Panc1 (cell line): ENCODE measurements at regions not wholly inside any gene's neighbourhood (a gene's known extent, or its start where the extent isn't known, plus 50 kb on each side); places are given as distances from the start of the nearest gene placed in this dataset.

Source experiments
- ATAC-seq: fragments of 200-7000 bp; cut with Tn5 transposase; 2 replicates; pipeline ENCODE4 v1.9.1; 2020; ENCODE audit warnings: mild to moderate bottlenecking, moderate library complexity
- BruUV-seq: library from RNA; stranded (reverse); fragments of 400-500 nt; replicated peaks from 2 replicates; lab custom pipeline; 2021; lab: Mats Ljungman, UMichigan
- CTCF ChIA-PET: fragments of 300-600 bp; sonication (Branson Sonifier 250); formaldehyde crosslinking; loops from one replicate; lab custom pipeline; 2022; ENCODE audit warnings: antibody characterized with exemption; lab: Charles Lee
- POLR2A ChIA-PET: fragments of 300-600 bp; sonication (Branson Sonifier 250); formaldehyde crosslinking; loops from one replicate; lab custom pipeline; 2022; ENCODE audit warnings: antibody characterized with exemption; lab: Charles Lee
- DNase-seq: peaks from one replicate; pipeline ENCODE4 v3.0.0-alpha.2; 2010; ENCODE audit warnings: low read depth, low spot score
- H3K27ac ChIP-seq: 2 replicates; pipeline ENCODE4 v1.5.1; 2011; ENCODE audit warnings: mild to moderate bottlenecking, low read length, inconsistent platforms
- H3K27me3 ChIP-seq: fragments of 200-500 bp; sonication (Bioruptor generic); 2 replicates; pipeline ENCODE4 v1.6.0; 2014; ENCODE audit warnings: low read length, inconsistent platforms; ENCODE audit not compliant: control insufficient read depth, insufficient read depth
- H3K36me3 ChIP-seq: fragments of 200-500 bp; sonication (Bioruptor generic); 2 replicates; pipeline ENCODE4 v1.5.1; 2014; ENCODE audit warnings: inconsistent platforms, mild to moderate bottlenecking, low read length, moderate library complexity; ENCODE audit not compliant: control insufficient read depth, insufficient read depth
- H3K4me1 ChIP-seq: 2 replicates; pipeline ENCODE4 v1.5.1; 2011; ENCODE audit warnings: inconsistent platforms, mild to moderate bottlenecking, low read length, moderate library complexity; ENCODE audit not compliant: control insufficient read depth, insufficient read depth
- H3K4me3 ChIP-seq, 2 experiments: 2 replicates each; pipeline ENCODE4 v1.5.1; 2011 to 2012; ENCODE audit warnings: low read depth in 2 of 2, low read length in 2 of 2, mild to moderate bottlenecking in 2 of 2, inconsistent platforms in 1 of 2, moderate library complexity in 1 of 2
- H3K9me3 ChIP-seq: fragments of 200-500 bp; sonication (Bioruptor generic); 2 replicates; pipeline ENCODE4 v1.5.1; 2014; ENCODE audit warnings: low read depth, mild to moderate bottlenecking, inconsistent platforms, low read length, moderate library complexity; ENCODE audit not compliant: control insufficient read depth, insufficient read depth
- CTCF ChIP-seq: fragments of 450-650 bp; IDR thresholded peaks from 2 replicates; pipeline ENCODE4 v1.5.1; 2017; ENCODE audit warnings: mild to moderate bottlenecking
- POLR2AphosphoS5 ChIP-seq: IDR thresholded peaks from 2 replicates; pipeline ENCODE4 v1.6.1; 2012; ENCODE audit warnings: mild to moderate bottlenecking, low read depth, low read length, moderate library complexity
- REST ChIP-seq, 2 experiments: IDR thresholded peaks; 2 replicates each; pipeline ENCODE4 v1.6.1; 2011 to 2012; ENCODE audit warnings: low read depth in 2 of 2, control low read depth in 1 of 2, low read length in 1 of 2, mild to moderate bottlenecking in 1 of 2, moderate library complexity in 1 of 2; ENCODE audit not compliant: insufficient read depth in 1 of 2
- SIN3A ChIP-seq: IDR thresholded peaks from 2 replicates; pipeline ENCODE4 v1.6.1; 2012; ENCODE audit warnings: low read depth, mild to moderate bottlenecking, low read length, moderate library complexity, borderline replicate concordance; ENCODE audit not compliant: insufficient read depth
- TCF7L2 ChIP-seq: IDR thresholded peaks from 2 replicates; pipeline ENCODE4 v1.6.1; 2011; ENCODE audit warnings: mild to moderate bottlenecking, low read depth, low read length, inconsistent platforms
- in situ Hi-C: cut with HindIII; loops from 2 replicates; pipeline ENCODE4 v1.10.0; 2016; ENCODE audit warnings: low sequenced_read_pairs, low pct_unique_long_range_greater_than_20kb
- intact Hi-C: fragments of 100-400 bp; cut with micrococcal nuclease; formaldehyde crosslinking; loops from one replicate; pipeline ENCODE4 v1.10.0; 2022; ENCODE audit not compliant: unreplicated experiment

- no peaks in the 10 kb centered on the region for H3K4me1 ChIP-seq
- H3K36me3 ChIP-seq, result no peaks in the 10 kb centered on the region
- intact Hi-C loops, result no loop called here
- H3K9me3 ChIP-seq, result no peaks in the 10 kb centered on the region
- no peak overlapping the region for H3K27ac ChIP-seq
- no peak for ATAC-seq
- CTCF ChIA-PET, result no interaction called here
- no TSS peak for BruUV-seq
- no peak for DNase-seq
- no peak overlapping the region for H3K4me3 ChIP-seq
- H3K27me3 ChIP-seq, result no peaks in the 10 kb centered on the region
- TF ChIP-seq POLR2AphosphoS5 (no peak), REST (IDR thresholded peaks at IDR 0.05; ENCODE audit: insufficient read depth in 1 of 2, low read depth in 2 of 2, low read length in 1 of 2) (no peak), SIN3A (no peak), TCF7L2 (no peak), CTCF (no peak)
- POLR2A ChIA-PET, result no interaction called here
- in situ Hi-C loops, result no loop called here
These were observed 540.1 kb downstream of the VRK1 start for GRCh38 chr14:97337267-97337666.

GRCh38 chr14:97337670-97338069 lies 540.5 kb downstream of the VRK1 start:
- in situ Hi-C loops (no loop called here), intact Hi-C loops (no loop called here)
- ATAC-seq, result no peak
- no peak for TF ChIP-seq REST (IDR thresholded peaks at IDR 0.05; ENCODE audit: insufficient read depth in 1 of 2, low read depth in 2 of 2, low read length in 1 of 2)
- TF ChIP-seq SIN3A, result no peak
- TF ChIP-seq TCF7L2, result no peak
- no peak for TF ChIP-seq POLR2AphosphoS5
- TF ChIP-seq CTCF, result no peak
- Histone ChIP-seq H3K9me3 (no peaks in the 10 kb centered on the region), H3K27ac (no peak overlapping the region), H3K4me3 (no peak overlapping the region), H3K36me3 (no peaks in the 10 kb centered on the region), H3K4me1 (no peaks in the 10 kb centered on the region), H3K27me3 (no peaks in the 10 kb centered on the region)
- CTCF ChIA-PET, result no interaction called here
- no TSS peak for BruUV-seq
- DNase-seq, result no peak
- POLR2A ChIA-PET, result no interaction called here
